ENCODE measurements at regions not wholly inside any gene's neighbourhood (a gene's known extent, or its start where the extent isn't known, plus 50 kb on each side); places are given as distances from the start of the nearest gene placed in this dataset.

DNA sequence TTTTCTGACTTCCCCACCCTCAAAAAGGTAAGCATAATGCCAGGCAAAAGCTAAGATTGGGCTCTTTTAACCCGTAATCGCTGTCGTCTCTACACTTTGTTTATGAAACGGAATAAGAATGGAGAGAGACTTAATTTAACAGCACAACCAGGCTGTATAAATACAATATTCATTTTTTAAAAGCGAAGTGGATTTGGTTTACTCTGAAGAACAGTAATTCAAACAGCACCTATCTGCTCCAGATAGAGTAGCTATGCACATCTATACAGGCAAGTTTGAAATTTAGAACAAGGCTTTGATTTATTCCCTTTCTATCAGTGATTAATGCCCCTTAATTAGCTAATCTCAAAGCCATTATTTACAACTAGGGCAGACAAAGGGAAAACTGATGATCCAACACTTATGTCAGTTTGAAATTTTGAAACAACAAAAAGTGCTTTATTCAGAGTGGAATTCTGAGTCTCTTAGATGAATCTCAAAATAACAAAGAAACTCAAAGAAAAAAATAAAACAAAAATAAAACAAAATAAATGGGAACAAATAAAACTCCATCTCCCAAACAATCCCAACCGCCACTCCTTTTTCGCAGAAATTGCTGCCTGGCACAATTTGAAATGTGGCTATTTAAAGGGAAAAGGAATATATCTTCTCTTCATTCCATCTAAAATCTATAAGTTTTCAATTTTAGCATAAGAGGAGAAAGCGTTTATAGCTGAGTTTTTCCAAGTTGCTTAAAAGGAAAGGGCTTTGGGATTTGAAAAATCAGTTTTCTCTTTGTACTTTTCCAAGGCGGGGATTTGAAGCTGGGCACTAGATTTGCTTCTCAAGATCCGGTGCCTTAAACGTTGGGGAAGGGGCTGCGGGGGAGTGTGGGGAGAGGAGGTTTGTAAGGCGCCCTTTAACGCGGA is 298.6 kb downstream of the PARP8 start:
- no peak for DNase-seq (ENCODE audit: low spot score)

DNA sequence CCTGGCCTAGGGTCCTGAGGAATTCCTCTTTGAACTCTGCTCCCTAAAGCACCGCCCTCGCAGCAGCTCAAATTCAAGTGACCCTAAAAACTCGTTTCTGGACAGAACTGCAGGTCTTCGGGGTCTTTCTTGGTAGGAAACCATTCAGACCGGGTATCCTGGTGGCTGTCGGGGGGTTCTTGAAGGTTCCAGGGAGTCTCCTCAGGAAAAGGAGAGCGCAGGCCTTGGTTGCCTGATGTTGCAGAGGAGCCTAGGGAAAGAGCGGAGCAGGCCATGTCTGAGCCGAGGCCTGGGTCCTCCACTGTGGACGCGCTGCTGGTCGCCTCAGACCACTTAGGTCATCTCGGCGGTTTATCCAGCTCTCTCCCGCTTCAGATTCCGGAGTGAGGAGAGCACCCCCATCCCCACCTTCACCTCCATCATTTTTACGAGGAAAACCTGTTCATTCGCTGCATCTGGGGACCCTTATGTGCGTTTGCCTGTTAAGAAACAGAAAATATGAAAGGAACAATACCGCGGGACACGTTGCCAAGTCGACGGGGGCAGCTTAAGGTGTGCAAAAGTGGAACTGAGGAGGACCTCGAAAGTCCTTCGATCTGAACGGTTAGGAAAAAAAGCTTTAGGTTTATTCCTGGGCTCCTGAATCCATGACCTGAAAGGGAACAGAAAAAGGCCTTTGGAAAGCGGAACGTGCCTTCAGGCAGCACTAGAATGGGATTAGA is 299.4 kb downstream of the PARP8 start:
- no peak for DNase-seq (ENCODE audit: low spot score)

DNA sequence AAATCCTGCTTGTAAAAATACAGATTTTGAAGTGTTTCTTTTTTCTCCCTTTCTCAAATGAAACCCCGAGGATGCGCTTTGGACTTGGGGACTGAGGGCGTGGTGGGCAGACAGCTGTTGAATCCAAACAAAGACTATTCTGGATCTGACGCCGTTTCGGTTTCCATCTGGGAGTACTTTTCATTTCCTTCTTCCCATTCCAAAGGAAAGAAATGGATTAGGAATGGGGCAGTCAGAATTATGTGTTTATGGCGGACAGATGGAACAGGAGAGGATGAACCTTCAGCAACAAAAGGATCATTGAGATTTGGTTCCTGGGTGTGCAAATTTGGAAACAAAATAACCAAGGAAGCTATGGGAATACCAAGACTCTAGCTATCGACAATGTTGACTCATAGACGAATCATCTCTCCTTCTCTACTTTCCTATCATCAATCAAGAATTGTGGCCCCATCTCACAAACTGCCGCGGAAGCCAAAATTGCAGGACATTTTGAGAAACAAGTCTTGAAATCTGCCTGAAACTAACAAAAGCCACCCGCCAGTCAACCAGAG is 300.6 kb downstream of the PARP8 start:
- no peak for DNase-seq (ENCODE audit: low spot score)

DNA sequence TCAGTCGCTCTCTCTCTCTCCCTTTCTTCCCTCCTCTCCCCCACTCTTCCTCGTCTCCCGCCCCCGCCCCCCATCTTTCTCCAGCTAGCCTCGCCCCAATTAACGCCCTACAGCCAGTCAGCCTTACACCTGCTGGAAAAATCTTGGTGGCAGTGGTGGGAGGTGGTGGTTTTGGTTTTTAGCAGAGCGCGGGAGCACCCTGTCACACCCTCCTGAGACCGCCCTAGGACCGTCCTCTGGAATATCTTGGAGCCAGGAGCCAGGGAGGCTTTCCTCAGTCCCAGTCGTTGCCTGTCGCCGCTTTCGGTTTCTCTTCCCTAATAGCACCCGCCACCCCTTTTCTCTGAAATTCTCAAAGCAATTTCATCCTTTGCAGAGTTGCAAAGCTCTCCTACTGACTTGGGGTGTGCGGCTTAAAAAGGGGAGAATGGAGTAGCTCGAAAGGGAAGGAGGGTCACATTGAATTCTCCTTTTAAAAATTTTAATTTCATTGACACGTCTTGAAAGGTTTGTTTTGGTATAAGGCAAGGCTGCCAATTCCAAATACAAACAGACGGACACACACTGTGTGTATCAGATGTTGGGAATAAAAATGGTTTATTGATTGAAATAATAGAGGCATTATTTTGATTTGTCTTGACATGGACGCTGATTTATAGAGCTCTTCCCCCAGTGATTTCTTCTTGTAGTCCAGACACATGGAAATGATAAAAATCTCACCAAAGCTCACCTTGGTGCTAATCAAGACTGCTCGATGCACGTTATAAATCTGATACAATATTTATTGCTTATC is 301.3 kb downstream of the PARP8 start:
- no peak for DNase-seq (ENCODE audit: low spot score)

DNA sequence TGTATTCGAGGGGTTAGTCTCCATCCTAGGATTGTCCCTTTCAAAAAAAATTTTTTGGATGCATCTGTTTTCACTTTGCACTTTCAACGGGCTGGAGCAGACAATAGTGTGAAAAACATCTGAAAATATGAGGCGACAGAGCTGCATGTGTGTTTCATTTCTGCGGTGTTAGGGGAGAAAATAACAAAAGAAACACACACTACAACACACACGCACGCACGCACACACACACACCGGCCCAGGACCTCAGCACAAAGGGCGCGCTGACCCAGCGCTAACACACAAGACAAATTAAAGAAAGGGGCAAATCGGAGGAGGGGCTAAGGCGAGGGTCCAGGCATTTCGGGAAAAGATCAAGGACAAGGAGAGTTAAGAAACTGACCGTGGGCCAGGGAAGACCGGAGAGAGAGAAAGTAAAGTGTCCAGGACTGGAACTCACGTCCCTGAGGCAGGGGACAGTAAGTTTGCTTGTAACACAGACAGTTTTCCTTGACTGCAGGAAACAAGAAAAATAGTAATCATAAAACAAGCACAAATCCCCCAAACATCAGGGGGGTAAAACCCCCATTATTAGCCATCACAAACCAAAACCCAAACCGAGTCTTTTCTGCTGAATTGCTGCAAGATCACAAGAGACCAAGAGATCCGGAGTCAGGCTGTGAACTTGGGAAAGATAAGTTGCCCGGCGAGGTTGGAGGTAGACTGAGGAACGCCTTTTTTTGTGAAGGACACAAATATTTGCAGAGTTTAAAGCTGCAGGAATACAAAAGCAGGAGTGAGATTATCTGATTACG is 302.1 kb downstream of the PARP8 start:
- DNase-seq (ENCODE audit: low spot score): no peak

DNA sequence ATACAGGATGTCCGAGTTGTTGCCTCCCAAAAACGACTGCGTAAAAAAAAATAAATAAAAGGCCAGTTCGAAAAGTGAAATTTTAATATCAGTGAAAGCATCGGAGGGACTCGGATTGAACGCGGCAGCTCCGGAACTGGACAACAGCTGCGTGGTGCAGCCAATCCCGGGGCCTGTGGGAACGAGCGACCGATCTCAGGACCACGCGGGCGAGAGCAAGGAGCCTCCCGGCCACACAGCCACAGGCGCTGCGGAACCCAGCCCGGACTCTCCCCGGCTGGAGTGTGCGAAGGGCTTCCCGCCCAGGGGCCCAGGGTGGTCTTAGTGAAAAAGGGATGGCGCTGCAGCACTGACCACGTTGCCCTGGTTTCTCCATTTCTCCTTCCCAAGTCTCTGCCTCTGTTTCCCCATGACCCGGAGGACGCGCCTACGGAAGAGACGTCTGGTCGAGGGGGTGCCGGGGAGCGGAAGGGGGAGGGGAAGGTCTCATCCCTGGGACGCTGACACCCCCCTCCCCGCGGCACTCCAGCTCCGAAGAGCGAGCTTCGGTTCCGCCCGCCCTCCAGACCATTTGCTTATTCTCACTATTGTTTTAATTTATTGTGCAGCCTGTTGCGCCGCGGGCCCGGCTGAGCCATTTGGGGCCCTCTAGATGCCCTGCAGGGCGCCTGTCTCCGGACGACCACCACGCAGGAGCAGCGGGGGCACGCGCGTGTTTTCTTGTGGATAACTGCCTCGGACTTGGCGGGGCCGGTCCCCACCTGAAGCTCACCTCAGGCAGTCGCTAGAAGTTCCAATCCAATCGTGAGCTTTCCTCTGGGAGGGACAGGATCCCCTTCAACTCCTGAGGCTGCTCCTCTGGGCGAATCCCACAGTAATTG is 303.0 kb downstream of the PARP8 start:
- DNase-seq (ENCODE audit: low spot score): peak; percentile 55

DNA sequence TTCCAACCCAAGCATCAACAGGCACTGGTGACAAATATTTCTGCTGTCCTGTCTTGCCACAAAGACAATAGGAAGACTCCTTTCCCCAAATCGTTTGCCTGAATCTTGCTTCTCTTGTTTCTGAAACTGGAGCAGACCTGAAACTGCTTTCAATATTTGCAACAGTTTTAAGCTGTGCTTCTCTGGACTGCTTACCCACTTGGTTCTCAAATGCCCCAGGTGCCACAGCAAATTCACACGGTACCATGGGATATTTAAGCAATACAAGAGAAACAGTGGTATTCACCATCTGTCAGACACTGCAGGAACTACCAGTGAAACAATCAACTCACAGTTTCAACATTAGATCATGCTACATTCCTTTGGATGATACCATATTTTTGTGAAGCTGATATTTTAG is 309.4 kb downstream of the PARP8 start:
- no peak for DNase-seq (ENCODE audit: low spot score)

DNA sequence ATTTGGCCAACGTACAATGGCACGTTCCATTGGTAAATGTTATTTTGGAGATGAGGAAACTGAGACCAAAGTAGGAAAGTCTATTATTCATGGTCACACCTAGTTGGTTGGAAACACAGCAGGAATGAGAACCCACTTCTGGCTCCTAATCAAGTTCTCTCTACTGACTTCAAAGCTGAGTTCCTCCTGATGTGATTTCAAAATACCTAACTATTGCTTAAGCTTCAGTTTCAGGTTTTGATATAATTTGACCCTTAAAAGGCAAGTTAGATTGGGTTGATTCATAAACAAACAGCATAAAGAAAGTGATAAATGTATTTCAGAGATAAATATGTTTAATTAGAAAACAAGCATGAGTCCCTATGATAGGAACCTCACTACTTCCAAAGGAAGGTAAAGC is 312.5 kb downstream of the PARP8 start:
- DNase-seq (ENCODE audit: low spot score): no peak

DNA sequence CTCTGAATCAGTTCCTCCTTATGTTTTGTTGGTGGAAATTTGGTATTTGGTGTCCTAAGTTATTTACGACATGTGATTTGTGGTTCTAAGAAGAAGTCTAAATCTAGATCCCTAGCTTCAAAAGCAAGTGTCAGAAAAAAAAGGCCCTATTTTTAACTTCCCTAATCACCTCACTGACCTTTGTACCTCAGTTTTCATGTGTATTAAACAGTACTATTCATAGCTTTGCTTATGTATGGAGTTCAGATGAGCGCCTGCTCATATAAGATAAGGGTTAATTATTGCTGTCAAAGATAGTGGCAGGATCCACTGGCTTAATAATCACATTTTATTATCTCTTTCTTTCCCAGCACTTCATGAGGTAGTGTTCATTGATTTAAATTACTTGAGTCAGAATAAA is 318.2 kb downstream of the PARP8 start:
- no peak for DNase-seq (ENCODE audit: low spot score)

DNA sequence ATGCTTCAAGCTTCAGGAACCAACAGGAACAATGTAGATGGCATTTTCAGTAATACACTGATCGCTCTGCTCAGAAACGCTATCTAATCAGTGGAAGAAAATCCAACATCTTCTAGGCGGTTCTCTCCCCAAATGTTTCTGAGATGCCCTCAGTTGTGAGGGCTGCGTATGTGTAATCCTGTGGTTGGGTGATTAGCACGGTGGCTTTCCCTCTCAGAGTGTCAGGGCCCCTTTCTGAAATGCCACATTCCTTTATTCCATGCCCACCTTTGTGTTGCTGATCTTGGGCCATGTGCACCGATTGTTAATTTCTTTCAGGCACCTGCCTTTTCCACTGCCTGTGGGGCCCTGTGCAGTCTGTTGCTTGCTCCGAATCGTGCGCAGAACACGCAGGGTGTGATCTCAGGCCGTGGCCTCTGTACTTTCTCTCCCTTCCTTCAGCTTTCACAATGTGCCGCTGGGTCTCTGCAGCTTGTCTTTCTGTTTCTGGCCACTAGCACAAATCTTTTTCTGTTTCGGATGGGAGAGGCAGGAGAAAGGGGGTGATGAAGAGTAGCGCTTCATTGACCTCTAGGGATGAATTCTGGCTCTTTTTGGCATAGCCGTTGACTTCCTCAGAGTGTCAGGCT is 324.0 kb downstream of the PARP8 start:
- no peak for DNase-seq (ENCODE audit: low spot score)

DNA sequence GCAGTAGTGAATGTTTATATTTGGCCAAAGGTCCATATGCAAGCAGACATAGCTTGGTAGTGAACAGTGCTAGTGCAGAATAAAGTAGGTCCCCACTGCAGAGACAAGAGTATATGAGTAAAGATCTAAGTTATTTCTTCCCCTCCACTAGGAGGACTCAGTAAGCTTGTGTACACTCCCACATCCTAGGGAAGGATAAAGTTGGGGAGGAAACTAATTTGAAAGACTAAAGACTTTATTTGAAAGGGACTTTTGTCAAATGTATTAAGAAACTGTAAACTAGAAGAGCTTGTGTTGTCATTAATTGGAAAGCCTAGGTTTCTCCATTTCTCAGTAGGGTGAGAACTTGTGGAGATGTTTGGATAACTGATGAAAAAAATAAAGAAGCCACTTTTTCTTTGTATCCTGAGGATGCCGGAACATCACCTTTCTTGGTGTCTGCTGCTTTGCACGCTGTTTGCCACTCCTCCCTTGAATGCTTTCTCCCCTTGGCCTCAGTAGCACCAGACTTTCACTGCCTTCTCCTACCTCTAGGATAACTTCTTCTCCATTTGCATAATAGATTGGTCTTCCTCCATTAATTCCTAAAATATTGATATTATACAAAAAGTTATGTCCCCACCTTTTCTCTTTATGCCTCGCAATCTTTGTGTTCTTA is 329.0 kb downstream of the PARP8 start:
- DNase-seq (ENCODE audit: low spot score): no peak

DNA sequence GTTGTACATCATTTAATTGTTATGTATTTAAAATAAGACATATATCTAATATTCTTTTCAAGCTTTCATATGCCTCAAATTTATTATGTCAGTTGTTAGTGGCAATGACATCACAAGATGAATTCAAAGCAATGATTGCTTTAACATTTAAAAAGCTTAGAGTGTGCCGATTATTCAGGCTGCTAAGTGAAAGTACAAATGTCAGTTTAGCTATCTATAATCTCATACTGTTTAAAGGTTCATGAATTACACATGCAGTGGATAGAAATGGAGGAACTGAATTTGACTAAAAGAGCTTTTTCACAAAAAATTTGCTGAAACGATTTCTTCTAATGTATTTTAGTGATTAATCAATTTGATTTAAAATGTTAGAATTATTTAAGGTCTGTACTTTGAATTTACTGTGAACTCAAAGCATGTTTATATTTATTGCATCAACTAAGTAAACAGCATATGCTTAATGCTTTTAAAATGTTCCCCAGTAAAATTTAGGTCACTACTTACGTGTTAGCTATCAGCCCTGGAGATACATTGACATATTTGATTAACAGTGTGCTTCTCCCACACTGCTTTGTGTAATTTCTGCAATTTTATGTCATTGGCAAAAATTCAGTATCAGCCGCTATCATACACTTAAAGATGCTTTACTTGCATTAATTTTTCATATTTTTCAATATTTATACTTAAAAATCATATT is 334.9 kb downstream of the PARP8 start:
- no peak for DNase-seq (ENCODE audit: low spot score)

DNA sequence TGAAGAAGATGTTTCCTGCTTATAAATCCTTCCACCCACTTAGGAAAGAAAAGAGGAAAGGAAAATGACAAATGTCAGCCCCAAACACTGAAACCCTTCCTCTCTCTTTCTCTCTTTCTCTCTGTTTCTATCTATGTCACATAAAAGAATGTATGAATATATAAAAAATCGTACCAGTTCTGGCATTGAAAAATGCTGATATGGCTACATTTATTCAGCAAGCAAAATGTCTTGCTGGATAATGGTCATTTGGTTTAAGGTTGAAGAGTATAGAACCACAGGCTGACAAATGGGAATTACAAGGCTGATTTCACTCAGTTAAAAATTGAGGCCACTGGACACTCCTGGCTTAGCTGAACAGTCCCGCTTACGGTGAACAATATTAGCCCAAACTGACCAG is 335.9 kb downstream of the PARP8 start:
- no peak for DNase-seq (ENCODE audit: low spot score)

DNA sequence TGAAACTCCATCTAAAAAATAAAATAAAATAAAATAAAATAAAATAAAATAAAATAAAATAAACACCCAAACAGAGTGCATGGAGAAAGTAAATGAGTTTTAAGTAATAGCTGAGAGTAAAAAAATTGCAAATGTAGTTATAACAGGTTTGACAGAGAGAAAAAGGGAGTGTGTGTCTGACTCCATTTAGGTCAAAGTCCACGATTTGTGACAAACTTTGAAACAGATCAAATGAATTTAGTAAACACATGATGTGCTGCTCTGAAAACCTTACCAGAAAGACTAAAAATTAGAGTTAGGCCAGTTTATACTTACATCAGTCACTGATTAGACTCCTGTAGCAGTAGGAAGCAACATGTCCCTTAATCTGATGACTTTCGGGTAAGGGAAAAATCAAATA is 346.6 kb downstream of the PARP8 start:
- DNase-seq (ENCODE audit: low spot score): no peak

DNA sequence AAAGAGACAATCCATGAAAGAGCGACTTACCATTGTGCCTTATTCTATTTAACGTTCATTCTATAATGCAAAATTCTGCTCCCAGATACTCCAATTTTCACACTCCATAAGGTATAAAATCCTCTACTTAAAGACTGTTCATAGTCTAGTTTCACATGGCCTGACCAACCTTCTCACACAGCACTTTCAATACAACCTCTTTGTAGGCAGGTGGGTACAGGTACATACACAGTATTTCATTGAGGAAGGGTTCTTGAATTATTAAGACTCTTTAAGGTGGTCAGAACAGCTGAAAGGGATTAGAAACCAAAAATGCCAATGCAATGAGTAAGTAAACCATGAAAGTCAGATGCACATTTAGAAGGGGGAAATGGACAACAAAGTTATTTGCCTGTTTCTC is 352.0 kb downstream of the PARP8 start:
- no peak for DNase-seq (ENCODE audit: low spot score)

DNA sequence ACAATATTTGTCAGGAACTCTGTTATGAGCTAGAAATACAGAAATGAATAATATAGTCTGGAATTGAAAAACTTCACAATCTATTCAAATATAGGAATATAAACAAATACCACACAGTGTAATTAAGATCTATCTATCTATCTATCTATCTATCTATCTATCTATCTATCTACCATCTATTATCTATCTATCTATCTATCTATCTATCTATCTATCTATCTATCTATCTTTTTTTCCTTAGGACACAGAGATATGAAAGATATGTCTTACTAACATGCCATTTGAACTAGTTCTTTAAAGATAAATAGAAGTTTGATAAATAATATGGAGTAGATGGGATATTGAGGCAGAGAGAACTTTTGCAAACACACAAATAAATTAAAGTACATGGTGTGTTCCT is 357.8 kb downstream of the PARP8 start:
- DNase-seq (ENCODE audit: low spot score): no peak

DNA sequence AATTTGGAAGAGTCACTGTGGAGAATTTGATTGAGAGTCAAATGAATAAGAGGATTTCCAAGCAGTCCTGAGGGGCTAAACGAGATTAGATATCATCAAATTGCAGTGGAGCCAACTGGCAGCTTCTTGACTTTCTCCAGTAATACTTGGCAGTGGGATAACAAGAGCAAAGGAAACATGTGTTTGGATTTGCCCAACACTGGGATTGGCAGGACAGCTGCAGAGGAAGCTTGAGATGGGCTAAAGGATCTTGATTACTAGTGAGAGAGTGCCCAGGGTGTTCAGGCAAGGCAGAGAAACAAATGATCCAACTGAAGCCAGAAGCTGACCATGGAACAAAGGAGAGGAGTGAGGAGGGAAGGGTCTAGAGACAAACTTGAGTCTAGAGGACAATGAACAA is 356.0 kb upstream of the ISL1 start:
- no peak for DNase-seq (ENCODE audit: low spot score)

DNA sequence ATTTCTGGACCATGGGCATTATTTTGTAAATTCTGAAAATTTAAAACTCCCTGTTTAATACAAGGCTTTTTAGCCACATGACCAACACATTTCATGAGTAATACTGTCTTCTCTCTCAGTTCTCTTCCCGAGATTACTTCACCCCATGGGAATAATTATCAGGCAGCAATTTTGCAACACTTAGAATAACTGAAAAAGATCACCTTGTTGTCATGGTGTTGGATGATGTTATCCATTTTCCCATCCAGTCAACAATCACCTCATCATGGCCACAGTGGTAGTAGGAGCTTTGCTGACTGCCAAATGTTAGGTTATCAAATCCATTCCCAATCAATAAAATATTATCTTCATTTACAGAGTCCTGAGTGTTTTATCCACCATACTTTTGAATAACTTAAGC is 354.9 kb upstream of the ISL1 start:
- DNase-seq (ENCODE audit: low spot score): no peak

DNA sequence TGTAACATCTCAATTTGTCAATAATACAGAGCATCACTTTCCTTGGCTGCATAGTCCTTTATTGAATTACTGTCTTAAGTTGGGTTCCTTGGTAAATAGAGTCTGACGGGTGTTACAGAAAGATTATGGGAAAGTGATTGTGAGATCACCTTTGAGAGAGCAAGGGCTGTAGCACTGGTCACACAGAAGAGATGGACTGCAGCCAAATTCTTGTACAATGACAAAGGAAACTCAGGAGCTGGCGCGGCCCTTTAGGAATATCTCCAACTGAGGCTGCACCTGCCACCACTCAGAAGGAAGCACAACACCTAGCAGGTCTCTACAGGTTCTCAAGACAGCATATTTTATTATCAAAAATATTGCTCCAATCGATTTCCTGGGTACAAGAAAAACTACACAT is 350.0 kb upstream of the ISL1 start:
- DNase-seq (ENCODE audit: low spot score): no peak

Measured in D341Med (cell line).